C1 segment of cervical spinal cord (tissue), 14 donors: ENCODE measurements at regions not wholly inside any gene's neighbourhood (a gene's known extent, or its start where the extent isn't known, plus 50 kb on each side); places are given as distances from the start of the nearest gene placed in this dataset.
"Not testable (repeated sequence)": the region's sequence is repeated elsewhere in the genome, so short reads cannot be mapped to it uniquely, and the experiment has no call there.

Experiments
- DNase-seq, 14 donors: peaks; one replicate each; lab custom pipeline; 2025; lab: John Stamatoyannopoulos, UW

DNA sequence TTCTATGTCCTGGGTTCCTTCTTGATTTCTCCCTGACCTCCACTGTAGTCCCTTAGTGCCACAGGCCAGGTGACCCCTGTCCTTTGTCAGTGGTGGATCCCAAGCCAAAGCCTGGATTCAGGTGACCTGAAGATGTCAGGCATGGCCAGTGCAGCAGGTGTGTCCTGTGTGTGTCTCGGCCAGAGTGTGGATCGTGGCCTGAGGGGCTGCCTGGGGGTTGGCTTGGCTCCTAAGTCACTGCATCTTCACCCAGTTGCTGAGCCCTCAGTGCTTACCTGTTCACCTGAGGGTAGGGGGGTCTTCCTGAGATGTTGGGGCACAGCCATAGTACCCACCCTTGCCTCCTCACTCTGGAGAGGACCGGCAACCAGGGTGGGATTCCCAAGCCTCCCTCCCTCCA is 61.8 kb upstream of the PITX1 start:
- DNase-seq: no peak

DNA sequence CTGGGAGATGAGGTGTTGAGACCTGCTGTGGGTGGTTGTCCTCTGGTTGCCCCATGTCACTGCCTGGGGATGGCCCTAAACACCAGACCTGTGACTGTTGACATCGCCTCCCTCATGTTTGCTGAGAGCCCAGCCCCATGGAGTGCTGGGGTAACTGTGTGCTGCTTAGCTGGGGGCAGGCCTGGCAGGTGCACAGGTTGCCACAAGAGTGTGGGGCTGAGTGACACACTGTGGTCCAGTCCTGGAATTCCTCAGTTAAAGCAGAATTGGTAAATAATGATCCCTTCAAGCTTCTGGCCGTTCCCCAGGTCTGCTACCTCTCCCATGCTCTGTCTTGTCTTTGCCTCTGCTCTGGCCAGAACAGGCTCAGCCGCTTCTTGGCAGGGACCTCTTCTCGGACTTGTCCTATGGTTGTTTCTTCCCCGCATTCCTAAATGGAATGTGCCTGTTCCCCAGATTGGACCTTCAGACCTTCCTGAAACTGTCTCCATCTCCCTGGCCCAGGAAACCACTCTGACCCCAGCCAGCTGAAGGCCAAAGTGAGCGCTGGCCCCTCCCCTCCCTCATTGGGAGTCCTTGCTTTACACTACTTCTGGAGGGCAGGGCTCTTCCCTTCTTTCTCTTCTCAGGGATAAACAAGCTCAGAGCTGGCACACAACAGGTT is 61.2 kb upstream of the PITX1 start:
- peak in 2 of 14 donors; percentile 11 to 59 for DNase-seq

DNA sequence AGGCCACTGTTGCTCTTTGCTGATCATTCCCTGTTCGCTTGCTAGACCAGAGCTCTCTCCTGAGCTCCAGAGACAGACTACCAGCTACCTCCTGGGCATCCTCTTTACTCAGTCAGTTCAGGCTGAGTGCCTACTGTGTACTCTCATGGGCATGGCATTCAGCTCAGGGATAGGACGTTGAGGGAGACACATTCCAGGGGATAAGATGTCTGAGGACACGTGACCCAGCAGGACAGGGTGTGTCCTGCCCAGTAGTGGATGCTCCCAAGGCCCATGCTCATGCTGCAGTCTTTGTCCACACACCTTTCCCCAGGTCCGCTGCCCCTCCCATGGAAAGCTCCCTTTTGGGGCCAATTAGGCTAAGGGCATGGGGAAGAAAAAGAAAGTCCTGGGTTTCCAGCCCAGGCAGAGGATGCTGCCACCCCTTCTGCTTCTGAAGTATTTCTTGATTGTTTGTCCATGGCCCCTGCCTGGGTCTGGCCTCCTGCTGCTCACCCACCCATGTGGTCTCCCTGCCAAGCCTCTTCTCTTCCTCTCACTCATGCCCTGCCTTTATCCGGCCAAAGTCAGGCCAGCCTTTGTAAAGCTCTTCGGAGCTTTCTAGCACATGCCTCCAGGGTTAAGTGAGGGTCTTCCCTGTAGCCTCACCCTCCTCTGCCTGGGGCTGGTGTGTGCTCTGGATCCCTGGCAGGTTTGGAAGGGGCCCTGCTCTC is 60.5 kb upstream of the PITX1 start:
- no peak for DNase-seq

DNA sequence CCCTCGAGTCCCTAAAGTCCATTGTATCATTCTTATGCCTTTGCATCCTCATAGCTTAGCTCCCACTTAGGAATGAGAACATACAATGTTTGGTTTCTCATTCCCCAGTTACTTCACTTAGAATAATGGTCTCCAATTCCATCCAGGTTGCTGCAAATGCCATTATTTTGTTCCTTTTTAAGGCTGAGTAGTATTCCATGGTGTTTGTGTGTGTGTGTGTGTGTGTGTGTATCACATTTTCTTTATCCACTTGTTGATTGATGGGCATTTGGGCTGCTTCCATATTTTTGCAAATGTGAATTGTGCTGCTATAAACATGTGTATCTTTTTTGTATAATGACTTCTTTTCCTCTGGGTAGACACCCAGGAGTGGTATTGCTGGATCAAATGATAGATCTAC is 59.5 kb upstream of the PITX1 start:
- DNase-seq: not testable (repeated sequence)

DNA sequence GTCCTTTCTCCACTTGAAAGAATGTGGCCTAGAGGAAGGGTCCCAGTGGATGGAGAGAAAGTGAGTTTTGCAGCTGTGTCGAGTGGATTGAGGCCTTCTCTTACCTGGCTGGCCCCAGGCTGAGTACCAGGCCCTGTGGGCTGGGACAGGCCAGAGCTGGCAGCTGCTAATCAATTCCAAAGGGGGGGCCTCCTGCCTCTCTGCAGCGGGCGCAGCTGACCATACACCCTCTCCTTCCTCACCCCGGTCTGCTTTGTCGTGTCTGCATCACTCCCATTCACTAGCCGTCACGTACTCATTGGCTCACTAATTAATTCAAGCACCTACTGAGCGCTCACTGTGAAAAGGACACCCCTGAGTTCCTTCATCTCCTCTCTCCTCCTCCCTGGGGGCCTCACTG is 58.4 kb upstream of the PITX1 start:
- DNase-seq: no peak

DNA sequence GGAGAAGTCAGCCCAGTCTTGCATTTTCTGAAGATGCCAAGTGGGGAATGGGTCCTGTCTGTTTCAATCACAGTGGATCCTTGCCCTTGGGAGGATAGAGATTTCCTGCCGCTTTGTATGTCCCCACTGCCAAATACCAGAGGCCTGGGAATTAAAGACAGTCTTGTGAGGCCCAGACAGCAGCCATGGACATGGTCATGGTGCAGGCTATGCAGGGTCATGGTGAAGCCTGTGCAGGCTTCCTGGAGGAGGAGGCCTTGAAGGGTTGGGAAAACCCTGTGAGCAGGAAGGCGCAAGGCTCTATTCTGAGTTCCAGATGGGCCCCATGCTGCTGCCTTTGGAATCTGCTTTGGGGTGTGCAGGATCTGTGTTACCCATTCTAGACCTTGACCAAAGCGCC is 57.3 kb upstream of the PITX1 start:
- DNase-seq: no peak

DNA sequence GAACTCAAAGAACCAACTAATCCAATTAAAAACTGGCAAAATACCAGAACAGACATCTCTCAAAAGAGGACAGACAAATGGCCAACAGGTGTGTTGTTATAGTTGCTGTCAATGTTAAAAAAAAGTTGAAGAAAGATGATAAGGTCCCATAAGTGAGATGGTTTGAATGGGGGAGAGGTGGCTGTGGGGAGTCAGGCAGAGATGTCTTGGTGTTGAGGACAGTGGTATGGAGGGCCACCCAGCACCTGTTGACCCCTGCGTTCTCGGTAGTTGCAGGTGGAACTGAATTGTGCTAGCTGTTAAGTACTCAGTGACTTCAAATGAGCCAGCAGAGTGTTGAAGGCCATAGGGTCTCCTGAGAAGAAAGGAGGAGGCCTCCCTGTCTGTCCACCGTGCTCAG is 55.9 kb upstream of the PITX1 start:
- no peak for DNase-seq

DNA sequence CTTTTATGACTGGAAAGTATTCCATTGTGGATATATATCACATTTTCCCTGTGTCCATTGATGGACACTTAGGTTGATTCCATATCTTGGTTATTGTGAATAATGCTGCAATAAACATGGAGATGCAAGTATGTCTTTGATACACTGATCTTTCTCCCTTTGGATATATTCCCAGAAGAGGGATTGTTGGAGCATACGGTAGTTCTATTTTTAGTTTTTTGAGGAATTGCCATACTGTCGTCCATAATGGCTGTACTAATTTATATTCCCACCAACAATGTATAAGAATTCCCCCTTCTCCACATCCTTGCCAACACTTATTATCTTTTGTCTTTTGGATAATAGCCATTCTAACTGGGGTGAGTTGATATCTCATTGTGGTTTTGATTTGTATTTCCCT is 54.9 kb upstream of the PITX1 start:
- DNase-seq: no peak

DNA sequence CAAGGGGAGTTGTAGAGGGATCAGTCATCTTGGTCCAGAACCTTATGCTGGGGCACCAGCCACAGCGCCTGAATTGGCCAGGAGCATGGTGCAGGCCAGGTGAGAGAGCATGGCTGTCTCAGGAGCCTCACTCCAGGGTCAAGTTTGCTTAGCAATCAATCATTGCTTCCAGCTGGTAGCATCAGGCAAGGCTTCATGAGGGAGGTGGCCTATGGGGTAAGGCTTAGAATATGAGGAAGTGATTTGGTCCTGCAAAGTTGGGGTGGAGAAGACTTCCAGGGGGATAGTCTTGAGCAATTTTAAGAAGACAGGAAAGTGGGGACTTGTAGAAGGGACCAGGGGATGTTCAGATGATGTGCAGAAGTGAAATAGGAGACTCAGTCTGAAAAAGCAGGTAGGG is 53.9 kb upstream of the PITX1 start:
- DNase-seq: no peak

DNA sequence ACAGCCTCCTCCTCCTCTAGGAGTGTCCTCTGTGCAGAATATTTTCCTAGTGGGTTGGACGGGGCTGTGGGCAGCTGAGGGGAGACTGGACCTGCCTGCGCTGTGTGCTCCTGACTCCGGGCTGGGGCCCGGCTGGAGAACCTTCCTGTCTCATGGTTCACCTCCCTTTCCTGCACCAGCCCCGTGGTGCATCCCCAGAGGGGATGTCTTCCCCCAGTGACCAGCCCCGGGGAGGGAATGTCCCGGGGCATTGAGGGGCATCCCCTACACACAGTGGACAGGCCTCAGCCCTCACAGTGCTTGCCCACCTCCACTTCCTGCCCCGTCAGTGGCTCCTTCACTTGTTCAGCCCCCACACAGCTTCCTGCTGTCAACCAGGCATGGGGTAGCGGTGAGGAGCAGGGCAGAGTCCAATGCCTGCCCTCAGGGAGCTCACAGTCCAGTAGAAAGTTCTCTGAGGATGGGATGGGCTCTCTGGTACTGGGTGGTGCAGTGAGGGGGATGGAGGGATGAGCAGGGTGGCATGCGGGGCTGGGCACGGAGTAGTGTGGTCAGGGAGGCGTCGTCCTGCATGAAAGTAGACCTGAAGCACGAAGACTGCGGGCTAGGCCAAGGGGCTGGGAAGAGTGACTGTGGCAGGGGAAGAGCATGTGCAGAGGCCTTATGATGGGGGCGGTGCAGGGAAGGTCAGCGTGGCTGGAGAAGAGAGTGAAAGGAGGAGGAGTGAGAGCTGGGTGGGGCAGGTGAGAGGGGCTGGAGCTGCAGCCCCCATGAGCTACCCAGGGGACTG is 52.1 kb upstream of the PITX1 start:
- no peak for DNase-seq

DNA sequence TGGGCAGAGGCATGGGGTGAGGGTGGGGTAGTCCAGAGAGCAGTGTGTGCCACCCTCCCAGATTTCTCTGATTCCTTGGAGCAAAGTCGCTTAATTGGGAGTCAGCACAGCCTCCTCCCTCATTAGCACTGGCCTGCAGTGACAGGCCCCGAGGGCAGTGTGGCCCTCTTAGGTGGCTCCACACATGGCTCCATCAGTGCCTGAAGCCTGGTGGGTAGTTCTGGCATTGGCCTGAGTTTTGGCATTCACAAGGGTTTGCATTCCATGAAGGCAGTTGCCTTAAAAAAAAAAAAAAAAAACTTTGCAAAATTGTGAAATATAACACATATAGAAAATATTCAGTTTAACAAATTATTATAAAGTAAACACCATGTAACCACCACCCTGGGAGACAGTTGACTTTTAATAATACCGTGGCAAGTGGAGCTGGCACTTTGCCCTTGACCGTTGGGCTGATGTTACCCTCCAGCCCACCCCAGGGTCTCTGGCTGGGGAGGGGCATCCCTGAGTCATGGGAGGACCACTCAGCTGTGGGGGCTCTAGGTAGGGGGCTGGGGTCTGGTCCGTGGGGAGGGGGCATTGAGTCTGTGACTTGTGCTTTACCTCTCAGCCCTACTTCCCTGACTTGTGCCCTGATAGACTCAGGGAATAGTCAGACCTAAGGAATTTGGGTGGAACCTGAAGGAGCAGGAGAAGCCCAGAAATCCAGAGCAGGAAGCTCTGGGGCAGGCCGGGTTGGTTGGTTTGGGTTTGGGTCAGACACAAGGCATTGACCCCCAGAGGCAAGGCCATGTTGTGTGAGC is 51.3 kb upstream of the PITX1 start:
- DNase-seq: no peak
